KMS-11 (cell line): ENCODE measurements at regions not wholly inside any gene's neighbourhood (a gene's known extent, or its start where the extent isn't known, plus 50 kb on each side); places are given as distances from the start of the nearest gene placed in this dataset.

Source experiments
- H2AFZ ChIP-seq: fragments of 200-600 bp; sonication (generic); 2 replicates; pipeline ENCODE4 v1.6.1; 2016; ENCODE audit warnings: antibody characterized with exemption, mixed run types, low read depth
- H3K27ac ChIP-seq: fragments of 200-600 bp; sonication (generic); 2 replicates; pipeline ENCODE4 v1.6.1; 2016; ENCODE audit warnings: mild to moderate bottlenecking, mixed run types
- H3K27me3 ChIP-seq: fragments of 200-600 bp; sonication (generic); 2 replicates; pipeline ENCODE4 v1.6.1; 2017; ENCODE audit warnings: mild to moderate bottlenecking, low read depth, mixed run types, moderate library complexity; ENCODE audit not compliant: insufficient read depth
- H3K36me3 ChIP-seq: fragments of 200-600 bp; sonication (generic); 2 replicates; pipeline ENCODE4 v1.6.1; 2017; ENCODE audit warnings: mild to moderate bottlenecking, mixed run types; ENCODE audit not compliant: insufficient read depth
- H3K4me1 ChIP-seq: fragments of 200-600 bp; sonication (generic); 2 replicates; pipeline ENCODE4 v1.6.1; 2016; ENCODE audit warnings: mild to moderate bottlenecking, low read depth, mixed run types; ENCODE audit not compliant: poor library complexity, severe bottlenecking
- H3K4me2 ChIP-seq: fragments of 200-600 bp; sonication (generic); 2 replicates; pipeline ENCODE4 v1.7.0; 2016; ENCODE audit warnings: mild to moderate bottlenecking, mixed run types
- H3K4me3 ChIP-seq: fragments of 200-600 bp; sonication (generic); IDR thresholded peaks from 2 replicates; pipeline ENCODE4 v1.6.1; 2017; ENCODE audit warnings: low read depth, low read length, mixed read lengths; ENCODE audit not compliant: insufficient read depth
- H3K79me2 ChIP-seq: fragments of 200-600 bp; sonication (generic); 2 replicates; pipeline ENCODE4 v1.6.1; 2016; ENCODE audit warnings: low read depth, mixed run types; ENCODE audit not compliant: insufficient read depth
- H3K9ac ChIP-seq: fragments of 200-600 bp; sonication (generic); 2 replicates; pipeline ENCODE4 v1.6.1; 2016; ENCODE audit warnings: mild to moderate bottlenecking, mixed run types
- H4K20me1 ChIP-seq: fragments of 200-600 bp; sonication (generic); 2 replicates; pipeline ENCODE4 v1.6.1; 2016; ENCODE audit warnings: mild to moderate bottlenecking, mixed run types; ENCODE audit not compliant: insufficient read depth
- TF ChIP-seq, protein P1 (sequence below): fragments of 200-600 bp; sonication (generic); conservative IDR thresholded peaks from 2 replicates; pipeline ENCODE4 v1.6.1; 2017; ENCODE audit warnings: low read depth, mild to moderate bottlenecking, antibody characterized with exemption, low read length, moderate library complexity, mixed read lengths

DNA sequence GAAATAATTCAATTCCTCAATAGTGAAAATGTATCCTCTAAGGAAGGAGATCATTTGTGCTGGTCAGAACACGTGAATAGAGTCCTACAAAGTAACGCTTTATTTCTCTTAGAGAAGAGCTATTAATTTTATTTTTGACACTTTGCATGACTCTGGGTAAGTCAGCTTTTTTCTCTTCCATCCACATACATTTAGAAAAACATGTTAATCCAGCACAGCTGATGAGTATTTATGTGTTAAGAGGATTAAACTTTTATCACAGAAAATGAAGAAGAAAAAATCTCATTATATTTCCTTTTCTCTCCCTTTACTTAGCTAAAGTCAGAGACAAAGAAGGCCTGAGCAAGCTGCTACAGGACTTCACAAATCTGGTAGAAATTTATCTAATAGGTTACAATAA is 649.5 kb upstream of the CCDC179 start:
- H3K4me2 ChIP-seq = no peak overlapping the region
- TF ChIP-seq, protein P1, sequence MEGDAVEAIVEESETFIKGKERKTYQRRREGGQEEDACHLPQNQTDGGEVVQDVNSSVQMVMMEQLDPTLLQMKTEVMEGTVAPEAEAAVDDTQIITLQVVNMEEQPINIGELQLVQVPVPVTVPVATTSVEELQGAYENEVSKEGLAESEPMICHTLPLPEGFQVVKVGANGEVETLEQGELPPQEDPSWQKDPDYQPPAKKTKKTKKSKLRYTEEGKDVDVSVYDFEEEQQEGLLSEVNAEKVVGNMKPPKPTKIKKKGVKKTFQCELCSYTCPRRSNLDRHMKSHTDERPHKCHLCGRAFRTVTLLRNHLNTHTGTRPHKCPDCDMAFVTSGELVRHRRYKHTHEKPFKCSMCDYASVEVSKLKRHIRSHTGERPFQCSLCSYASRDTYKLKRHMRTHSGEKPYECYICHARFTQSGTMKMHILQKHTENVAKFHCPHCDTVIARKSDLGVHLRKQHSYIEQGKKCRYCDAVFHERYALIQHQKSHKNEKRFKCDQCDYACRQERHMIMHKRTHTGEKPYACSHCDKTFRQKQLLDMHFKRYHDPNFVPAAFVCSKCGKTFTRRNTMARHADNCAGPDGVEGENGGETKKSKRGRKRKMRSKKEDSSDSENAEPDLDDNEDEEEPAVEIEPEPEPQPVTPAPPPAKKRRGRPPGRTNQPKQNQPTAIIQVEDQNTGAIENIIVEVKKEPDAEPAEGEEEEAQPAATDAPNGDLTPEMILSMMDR = no peak

DNA sequence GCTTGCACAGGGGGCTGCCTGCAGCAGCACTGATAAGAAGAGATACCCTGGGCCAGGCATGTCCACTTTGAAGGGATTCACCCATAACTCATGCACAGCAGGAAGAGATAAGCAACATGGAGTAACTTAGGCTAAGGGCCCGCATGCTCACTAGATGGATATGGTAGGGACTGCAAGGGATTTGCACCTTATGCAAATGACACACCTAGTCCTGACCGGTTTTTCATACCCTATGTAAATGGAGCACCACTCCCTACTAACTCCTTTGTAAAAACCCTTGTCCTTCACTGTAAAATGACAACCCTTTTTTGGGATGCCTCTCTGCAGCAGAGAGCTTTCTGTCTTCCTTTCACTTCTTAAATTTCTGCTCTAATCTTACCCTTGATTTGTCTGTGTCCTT is 658.9 kb upstream of the CCDC179 start:
- H3K27me3 ChIP-seq = no peaks in the 10 kb centered on the region
- no peaks in the 10 kb centered on the region for H3K79me2 ChIP-seq
- H3K4me1 ChIP-seq = no peaks in the 10 kb centered on the region
- H3K4me3 ChIP-seq = no peak overlapping the region
- H3K9ac ChIP-seq = no peak overlapping the region
- no peak overlapping the region for H3K27ac ChIP-seq
- TF ChIP-seq, protein P1 = no peak
- no peak overlapping the region for H2AFZ ChIP-seq
- no peak overlapping the region for H3K4me2 ChIP-seq
- H3K36me3 ChIP-seq = no peaks in the 10 kb centered on the region
- H4K20me1 ChIP-seq = no peaks in the 10 kb centered on the region

More for the DNA sequence above, 649.5 kb upstream of the CCDC179 start:
- Histone ChIP-seq H3K27me3 (no peaks in the 10 kb centered on the region), H3K79me2 (no peaks in the 10 kb centered on the region), H3K4me1 (no peaks in the 10 kb centered on the region), H2AFZ (no peak overlapping the region), H3K4me3 (no peak overlapping the region), H3K36me3 (no peaks in the 10 kb centered on the region), H4K20me1 (no peaks in the 10 kb centered on the region), H3K9ac (no peak overlapping the region), H3K27ac (no peak overlapping the region)

DNA sequence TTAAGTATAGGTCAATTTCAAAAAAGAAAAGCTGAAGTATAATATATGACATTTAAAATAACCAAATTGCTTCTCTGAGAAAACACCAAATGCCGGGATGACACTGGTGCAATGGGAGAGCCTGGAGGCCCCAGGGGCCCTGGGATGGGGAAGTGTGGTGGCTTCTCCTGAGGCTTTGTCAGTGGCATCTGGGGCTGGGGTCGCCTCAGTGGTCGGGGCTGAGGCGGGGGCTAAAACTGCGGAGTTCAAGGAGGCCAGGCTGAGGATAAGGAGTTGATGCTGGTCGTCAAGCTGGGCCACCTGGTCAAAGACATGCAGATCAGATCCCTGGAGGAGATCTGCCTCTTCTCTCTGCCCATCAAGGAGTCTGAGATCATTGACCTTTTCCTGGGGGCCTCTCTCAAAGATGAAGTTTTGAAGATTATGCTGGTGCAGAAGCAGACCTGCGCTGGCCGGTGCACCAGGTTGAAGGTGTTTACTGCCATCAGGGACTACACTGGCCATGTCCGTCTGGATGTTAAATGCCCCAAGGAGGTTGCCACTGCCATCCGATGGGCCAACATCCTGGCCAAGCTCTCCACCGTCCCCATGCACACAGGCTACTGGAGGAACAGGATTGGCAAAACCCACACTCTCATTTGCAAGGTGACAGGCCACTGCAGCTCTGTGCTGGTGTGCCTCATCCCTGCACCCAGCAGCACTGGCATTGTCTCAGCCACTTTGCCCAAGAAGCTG is 660.1 kb upstream of the CCDC179 start:
- no peak overlapping the region for H3K9ac ChIP-seq
- H3K79me2 ChIP-seq = no peaks in the 10 kb centered on the region
- no peak overlapping the region for H3K4me3 ChIP-seq
- TF ChIP-seq, protein P1 = no peak
- H3K27ac ChIP-seq = no peak overlapping the region
- H3K36me3 ChIP-seq = no peaks in the 10 kb centered on the region
- H3K4me2 ChIP-seq = no peak overlapping the region
- no peaks in the 10 kb centered on the region for H3K27me3 ChIP-seq
- no peaks in the 10 kb centered on the region for H4K20me1 ChIP-seq
- H2AFZ ChIP-seq = no peak overlapping the region
- no peaks in the 10 kb centered on the region for H3K4me1 ChIP-seq

DNA sequence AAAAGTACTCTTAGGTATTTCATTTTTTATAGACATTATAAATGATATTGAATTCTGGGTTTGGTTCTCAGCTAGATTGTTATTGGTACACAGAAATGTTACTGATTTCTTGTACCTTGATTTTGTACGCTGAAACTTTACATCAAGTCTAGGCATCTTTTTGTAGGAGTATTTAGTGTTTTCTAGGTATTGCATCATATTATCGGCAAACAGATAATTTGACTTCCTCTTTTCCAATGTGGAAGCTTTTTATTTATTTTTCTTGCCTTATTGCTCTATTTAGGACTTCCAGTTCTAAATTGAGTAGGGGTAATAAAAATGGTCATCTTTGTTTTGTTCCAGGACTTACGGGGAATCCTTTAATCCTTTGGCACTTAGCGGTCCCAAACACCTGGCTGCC is 676.6 kb upstream of the CCDC179 start:
- H3K79me2 ChIP-seq = no peaks in the 10 kb centered on the region
- no peak overlapping the region for H3K4me3 ChIP-seq
- H3K4me2 ChIP-seq = no peak overlapping the region
- H4K20me1 ChIP-seq = no peaks in the 10 kb centered on the region
- TF ChIP-seq, protein P1 = no peak
- H3K27me3 ChIP-seq = no peaks in the 10 kb centered on the region
- no peak overlapping the region for H3K27ac ChIP-seq
- no peak overlapping the region for H2AFZ ChIP-seq
- no peak overlapping the region for H3K9ac ChIP-seq
- H3K4me1 ChIP-seq = peaks cover 6% of the 10 kb centered on the region
- no peaks in the 10 kb centered on the region for H3K36me3 ChIP-seq
